ENCODE measurements at regions not wholly inside any gene's neighbourhood (a gene's known extent, or its start where the extent isn't known, plus 50 kb on each side); places are given as distances from the start of the nearest gene placed in this dataset.

DNA sequence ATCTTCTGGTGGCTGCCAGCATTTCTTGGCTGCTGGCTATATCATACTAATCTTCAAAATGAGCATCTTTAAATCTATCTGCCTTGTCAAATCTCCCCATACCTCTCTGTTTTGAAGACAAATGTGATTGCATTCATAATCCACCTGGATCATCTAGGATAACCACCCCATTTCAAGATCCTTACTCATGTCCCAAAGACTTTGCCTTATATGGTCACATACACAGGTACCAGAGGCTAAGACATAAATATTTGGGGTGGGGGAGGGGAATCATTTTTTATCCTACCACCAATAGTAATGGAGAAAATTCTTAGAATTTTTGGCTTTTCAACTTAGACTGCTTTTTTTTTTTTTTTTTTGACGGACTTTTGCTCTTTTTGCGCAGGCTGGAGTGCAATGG lies 970.8 kb downstream of the PLOD2 start:
- no peak for DNase-seq (ENCODE audit: low spot score)
- TF ChIP-seq CTCF (IDR thresholded peaks at IDR 0.05; ENCODE audit: extremely low read depth, missing control alignments): no peak

GRCh38 chr3:145190761-145191160 lies 970.2 kb downstream of the PLOD2 start:
- no peak for TF ChIP-seq CTCF (IDR thresholded peaks at IDR 0.05; ENCODE audit: extremely low read depth, missing control alignments)
- no peak for DNase-seq (ENCODE audit: low spot score)

DNA sequence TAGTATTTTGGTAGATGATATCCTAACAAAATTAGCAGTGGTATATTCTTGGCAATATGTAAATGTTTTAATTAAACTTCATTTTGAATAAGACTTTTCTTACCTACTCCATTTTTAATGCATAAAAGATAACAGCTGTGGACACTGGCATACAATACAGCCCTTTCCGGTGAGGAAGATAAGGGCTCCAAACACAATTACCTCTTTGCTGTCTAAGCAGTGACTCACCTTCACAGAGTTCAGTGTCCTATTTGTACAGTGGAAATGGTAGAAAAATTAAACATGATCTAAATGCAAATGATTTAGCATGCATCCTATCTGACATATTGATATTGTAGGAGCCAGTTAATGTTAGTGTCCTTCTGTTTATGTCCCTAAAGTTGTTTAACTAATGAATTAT lies 969.4 kb downstream of the PLOD2 start:
- no peak for DNase-seq (ENCODE audit: low spot score)
- no peak for TF ChIP-seq CTCF (IDR thresholded peaks at IDR 0.05; ENCODE audit: extremely low read depth, missing control alignments)

DNA sequence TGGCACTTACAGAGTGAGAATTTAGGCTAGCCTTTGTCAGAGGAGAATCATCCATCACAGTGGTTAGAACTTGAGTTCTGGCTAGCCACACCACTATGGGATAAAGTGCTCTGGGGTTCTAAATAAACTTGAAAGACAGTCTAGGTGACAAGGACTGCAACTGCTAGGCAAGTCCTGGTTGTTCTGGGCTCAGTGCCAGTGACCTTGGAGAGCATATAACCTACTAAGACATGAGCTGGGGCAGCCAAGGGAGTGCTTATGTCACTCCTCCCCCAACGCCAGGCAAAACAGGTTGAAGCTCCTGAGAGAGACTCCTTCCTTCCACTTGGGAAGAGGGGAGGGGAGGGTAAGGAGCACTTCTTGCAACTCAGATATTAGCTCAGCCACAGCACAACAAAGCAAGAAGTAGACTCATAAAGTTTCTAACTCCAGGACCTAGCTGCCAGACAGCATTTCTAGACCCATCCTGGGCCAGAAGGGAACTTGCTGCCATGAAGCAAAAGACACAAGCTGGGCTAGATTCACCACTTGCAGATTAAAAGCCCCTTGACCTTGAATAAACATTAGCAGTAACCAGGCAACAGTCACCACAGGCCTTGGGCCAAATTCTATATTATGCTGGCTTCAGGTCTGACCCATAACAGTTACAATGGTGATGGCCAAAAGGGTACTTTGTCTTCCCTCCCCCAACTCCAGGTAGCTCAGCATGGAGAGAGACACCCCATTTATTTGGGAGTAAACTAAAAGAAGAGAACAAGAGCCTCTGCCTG lies 963.7 kb downstream of the PLOD2 start:
- no peak for TF ChIP-seq CTCF (IDR thresholded peaks at IDR 0.05; ENCODE audit: extremely low read depth, missing control alignments)
- no peak for DNase-seq (ENCODE audit: low spot score)

DNA sequence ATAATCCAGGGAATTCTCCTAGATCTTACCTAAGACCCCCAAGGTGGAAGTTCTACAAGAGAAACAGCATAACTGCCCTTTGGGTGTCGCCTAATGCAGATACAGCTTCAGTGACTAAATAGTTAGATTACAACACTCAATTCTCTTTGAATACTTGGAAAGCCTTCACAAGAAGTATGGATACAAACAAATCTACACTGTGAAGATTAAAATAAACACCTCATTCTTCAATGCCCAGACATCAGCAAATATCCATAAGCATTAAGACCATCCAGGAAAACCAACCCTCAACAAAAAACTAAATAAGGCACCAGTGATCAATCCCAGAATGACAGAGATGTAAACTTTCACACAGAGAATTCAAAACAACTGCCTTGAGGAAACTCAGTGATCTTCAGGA lies 963.2 kb downstream of the PLOD2 start:
- TF ChIP-seq CTCF (IDR thresholded peaks at IDR 0.05; ENCODE audit: extremely low read depth, missing control alignments): no peak
- DNase-seq (ENCODE audit: low spot score): no peak

GRCh38 chr3:145209561-145209960 lies 951.4 kb downstream of the PLOD2 start:
- TF ChIP-seq CTCF (IDR thresholded peaks at IDR 0.05; ENCODE audit: extremely low read depth, missing control alignments): no peak
- DNase-seq (ENCODE audit: low spot score): no peak

DNA sequence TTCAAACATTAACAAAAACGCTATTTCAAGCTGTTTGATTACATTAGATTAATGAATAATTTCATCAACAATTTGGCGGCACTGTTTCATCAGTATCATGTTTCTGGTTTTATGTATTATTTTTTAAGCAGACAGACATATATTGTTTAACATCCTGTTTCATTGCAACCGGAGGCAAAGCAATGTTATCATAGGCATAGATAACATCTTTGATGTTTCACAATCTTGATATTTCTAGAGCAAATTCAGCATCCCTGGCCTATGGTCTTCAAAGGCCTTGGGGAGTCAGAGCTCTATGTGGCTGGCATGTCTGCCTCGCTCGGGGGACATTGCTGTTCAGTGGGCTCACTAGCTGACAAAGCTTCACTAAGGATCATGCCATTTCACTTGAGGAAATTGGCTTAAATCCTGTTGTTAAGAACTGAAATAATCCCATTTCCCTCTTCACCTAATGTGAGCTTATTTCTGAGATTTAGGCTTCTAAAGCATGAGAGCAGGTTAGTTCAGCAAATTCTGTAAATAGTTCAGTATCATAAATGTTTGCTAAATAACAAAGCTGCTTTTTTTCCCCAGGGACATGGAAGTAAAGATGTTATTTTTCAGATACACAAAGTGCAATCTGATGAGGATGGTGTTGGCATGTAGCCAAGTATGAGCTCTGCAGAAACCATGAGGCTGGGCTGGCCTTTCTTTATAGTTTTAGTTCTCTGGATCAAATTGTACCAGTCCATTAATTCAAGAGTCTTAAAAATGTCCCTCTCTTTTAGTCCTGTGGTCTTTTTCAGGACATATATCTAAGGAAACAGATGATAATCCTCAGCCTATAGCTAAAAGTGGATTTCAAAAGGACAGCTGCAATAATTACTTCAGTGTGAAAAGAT lies 941.4 kb downstream of the PLOD2 start:
- DNase-seq (ENCODE audit: low spot score): no peak
- TF ChIP-seq CTCF (IDR thresholded peaks at IDR 0.05; ENCODE audit: extremely low read depth, missing control alignments): no peak
